GM19452 (cell line): ENCODE measurements at regions not wholly inside any gene's neighbourhood (a gene's known extent, or its start where the extent isn't known, plus 50 kb on each side); places are given as distances from the start of the nearest gene placed in this dataset.
"Not testable (repeated sequence)": the region's sequence is repeated elsewhere in the genome, so short reads cannot be mapped to it uniquely, and the experiment has no call there.

Experiments
- ATAC-seq: cut with Tn5 transposase; IDR thresholded peaks from one replicate; pipeline ENCODE4 v1.9.1; 2021; ENCODE audit not compliant: unreplicated experiment

GRCh38 chr22:48078825-48079224 lies 1316.4 kb downstream of the TBC1D22A start:
- no peak for ATAC-seq

GRCh38 chr22:48077699-48078098 lies 1315.2 kb downstream of the TBC1D22A start:
- no peak for ATAC-seq

- ATAC-seq: no peak
These were observed 1313.6 kb downstream of the TBC1D22A start for GRCh38 chr22:48076008-48076407.

- no peak for ATAC-seq
These were observed 1313.2 kb downstream of the TBC1D22A start for GRCh38 chr22:48075604-48076003.

GRCh38 chr22:48072777-48073176 lies 1310.3 kb downstream of the TBC1D22A start:
- no peak for ATAC-seq

- no peak for ATAC-seq
These were observed 1309.4 kb downstream of the TBC1D22A start for GRCh38 chr22:48071828-48072227.

GRCh38 chr22:48071305-48071704 lies 1308.9 kb downstream of the TBC1D22A start:
- ATAC-seq: no peak

- ATAC-seq: no peak
These were observed 1308.3 kb downstream of the TBC1D22A start for GRCh38 chr22:48070760-48071159.

GRCh38 chr22:48070083-48070482 lies 1307.6 kb downstream of the TBC1D22A start:
- no peak for ATAC-seq

- ATAC-seq: no peak
These were observed 1306.8 kb downstream of the TBC1D22A start for GRCh38 chr22:48069256-48069655.

- ATAC-seq: no peak
These were observed 1306.0 kb downstream of the TBC1D22A start for GRCh38 chr22:48068323-48068885.

GRCh38 chr22:48065892-48066291 lies 1303.4 kb downstream of the TBC1D22A start:
- ATAC-seq: no peak

- ATAC-seq: no peak
These were observed 1299.3 kb downstream of the TBC1D22A start for GRCh38 chr22:48061726-48062125.

- no peak for ATAC-seq
These were observed 1297.8 kb downstream of the TBC1D22A start for GRCh38 chr22:48060266-48060665.

GRCh38 chr22:48059521-48059920 lies 1297.1 kb downstream of the TBC1D22A start:
- ATAC-seq: not testable (repeated sequence)

GRCh38 chr22:48057116-48057835 lies 1294.8 kb downstream of the TBC1D22A start:
- ATAC-seq: no peak

- ATAC-seq: no peak
These were observed 1293.4 kb downstream of the TBC1D22A start for GRCh38 chr22:48055827-48056226.

GRCh38 chr22:48055185-48055584 lies 1292.7 kb downstream of the TBC1D22A start:
- ATAC-seq: no peak

- no peak for ATAC-seq
These were observed 1292.1 kb downstream of the TBC1D22A start for GRCh38 chr22:48054596-48054995.

- ATAC-seq: no peak
These were observed 1291.5 kb downstream of the TBC1D22A start for GRCh38 chr22:48053973-48054372.

GRCh38 chr22:48053486-48053885 lies 1291.0 kb downstream of the TBC1D22A start:
- ATAC-seq: no peak

GRCh38 chr22:48052621-48052890 lies 1290.1 kb downstream of the TBC1D22A start:
- no peak for ATAC-seq
